Hematopoietic multipotent progenitor cell (in vitro differentiated cells): ENCODE measurements at regions not wholly inside any gene's neighbourhood (a gene's known extent, or its start where the extent isn't known, plus 50 kb on each side); places are given as distances from the start of the nearest gene placed in this dataset.

Experiments used
- DNase-seq, 3 donors: peaks; one replicate each; pipeline ENCODE4 v3.0.0-alpha.2; 2011 to 2015; ENCODE audit warnings: low read depth in 2 of 3, low spot score in 2 of 3

DNA sequence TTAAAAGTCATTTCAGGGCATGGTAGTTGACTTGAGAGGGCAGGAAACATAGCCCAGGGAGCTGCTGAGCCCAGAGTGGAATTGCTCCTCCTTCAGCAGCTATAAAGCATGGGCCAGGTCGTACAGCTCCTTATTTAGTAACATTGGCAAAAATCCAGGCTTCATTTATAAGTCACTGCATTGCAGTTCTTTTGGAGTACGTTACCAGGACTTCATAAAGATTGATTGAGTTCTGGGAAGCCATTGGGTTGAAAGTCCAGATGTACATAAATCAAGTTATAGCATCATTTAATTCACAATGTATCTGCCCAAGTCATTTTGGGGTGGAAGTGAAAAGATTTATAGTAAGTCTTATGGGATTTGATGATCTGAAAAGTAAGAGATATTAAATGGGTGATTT, 53.0 kb upstream of the ANKEF1 start:
- no peak for DNase-seq

DNA sequence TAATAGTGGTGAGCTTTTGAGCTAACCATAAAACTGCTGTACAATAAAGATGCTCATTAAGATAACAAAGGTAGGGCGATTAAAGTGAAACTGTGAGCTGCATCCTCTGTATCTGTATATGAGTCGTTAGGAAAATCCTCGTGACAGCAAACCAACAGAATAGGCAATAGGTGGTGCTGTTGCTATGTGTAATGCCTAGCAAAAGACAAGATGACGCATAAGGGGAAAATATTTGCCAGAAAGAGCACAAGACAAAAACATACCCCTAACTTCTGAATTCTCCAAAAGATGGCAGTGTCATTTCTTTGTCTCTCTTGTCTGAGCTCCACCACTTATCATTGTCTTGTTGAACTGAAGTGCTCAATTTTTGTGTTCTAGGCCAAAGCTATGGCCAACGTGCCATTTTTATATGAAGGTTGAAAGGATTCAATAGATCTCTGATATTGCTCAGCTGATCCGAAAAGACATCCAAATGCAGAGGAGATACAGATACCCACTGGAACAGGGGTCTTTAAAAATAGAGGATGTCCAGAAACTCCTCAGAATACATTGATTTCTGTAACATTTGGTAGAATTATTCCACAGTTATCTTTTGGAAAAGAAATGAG, 56.3 kb upstream of the ANKEF1 start:
- DNase-seq = peak; percentile 14 to 87 (median 80)

DNA sequence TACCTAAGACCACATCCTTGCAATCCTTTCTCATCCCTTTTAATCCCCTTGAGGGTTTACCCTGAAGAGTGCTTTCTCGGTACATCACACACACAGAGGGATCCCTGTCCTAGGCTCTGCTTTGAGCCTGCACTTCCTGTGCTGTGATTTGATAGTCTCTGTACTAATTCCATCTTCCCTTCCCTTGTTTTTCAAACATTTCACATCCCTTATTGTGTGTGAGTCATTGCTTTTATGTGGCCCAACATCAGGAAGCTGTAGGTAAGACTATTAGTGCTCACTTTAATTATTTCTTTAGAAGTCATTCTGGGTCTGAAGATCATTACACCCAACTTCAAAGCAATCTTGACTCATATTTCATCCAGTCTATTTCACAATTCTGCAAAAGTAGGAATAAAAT, 57.2 kb upstream of the ANKEF1 start:
- DNase-seq = no peak

DNA sequence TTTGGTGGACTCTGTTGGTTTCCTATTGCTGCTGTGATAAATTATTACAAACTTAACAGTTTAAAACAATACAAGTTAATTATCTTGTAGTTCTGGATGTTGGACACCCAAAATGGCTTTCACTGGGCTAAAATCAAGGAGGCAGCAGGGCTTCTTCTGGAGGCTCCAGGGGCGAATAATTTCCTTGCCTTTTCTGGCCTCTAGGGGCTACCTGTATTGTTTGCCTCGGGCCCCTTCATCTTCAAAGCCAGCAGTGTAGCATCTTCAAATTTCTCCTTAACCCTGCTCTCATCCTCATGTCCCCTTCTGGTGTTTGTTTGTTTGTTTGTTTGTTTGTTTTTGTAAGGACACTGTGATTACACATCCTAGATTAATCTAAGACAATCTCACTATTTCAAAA, 60.5 kb upstream of the ANKEF1 start:
- DNase-seq = no peak

DNA sequence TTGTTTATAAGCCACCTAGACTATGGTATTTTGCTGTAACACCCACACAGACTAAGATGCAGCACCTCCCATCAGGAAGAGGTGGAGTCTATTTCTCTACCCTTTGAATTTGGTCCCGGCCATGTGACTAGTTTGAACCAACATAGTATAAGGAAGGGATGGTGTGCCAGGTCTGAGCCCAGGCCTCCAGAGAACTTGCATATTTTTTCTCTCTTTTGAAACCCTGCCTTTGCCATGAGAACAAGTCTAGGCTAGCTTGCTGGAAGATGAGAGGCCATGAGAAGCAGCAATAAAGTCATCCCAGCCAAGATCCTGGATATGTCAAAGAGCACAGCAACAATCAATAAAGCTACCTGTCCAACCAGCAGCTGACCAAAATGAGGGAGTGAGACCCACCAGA, 63.0 kb upstream of the ANKEF1 start:
- no peak for DNase-seq

DNA sequence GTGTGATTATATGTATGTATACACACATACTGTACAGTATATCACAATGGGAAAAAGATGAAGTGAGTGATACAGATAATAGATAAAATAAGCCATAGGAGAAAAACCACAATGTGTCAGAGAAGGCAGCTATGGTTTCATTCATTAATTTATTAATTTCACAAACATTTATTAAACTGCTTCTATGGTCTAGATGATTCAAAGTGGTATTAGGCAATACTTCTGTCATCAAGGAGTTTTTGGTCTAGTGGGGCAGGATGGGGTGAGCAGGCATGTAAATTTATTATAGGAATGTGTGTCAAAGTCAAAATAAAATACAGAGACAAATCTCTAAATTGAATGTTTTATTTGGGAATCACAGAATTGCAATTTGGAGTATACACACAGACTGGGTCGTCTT, 65.2 kb upstream of the ANKEF1 start:
- no peak for DNase-seq

- no peak for DNase-seq
Observed at GRCh38 chr20:9968015-9968414, 66.8 kb upstream of the ANKEF1 start.

- no peak for DNase-seq
Observed at GRCh38 chr20:9966966-9967365, 67.8 kb upstream of the ANKEF1 start.

DNA sequence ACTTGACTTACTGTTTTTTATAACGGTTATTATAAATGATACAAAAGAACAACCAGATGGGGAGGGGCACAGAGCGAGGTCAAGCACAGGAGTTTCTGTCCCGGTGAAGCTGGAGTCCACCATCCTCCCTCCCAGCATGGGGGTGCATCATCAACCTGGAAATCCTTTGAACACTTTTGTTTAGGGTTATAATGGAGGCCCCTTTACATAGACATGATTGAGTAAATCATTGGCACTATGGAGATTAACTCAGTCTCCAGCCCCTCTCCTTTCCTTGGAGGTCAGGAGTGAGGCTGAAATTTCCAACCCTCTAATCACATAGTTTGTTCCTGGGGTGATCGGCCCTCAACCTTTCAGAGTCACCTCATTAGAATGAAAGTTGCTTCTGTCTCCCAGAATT, 71.8 kb upstream of the ANKEF1 start:
- no peak for DNase-seq

- no peak for DNase-seq
Observed at GRCh38 chr20:9958693-9959092, 76.1 kb upstream of the ANKEF1 start.

DNA sequence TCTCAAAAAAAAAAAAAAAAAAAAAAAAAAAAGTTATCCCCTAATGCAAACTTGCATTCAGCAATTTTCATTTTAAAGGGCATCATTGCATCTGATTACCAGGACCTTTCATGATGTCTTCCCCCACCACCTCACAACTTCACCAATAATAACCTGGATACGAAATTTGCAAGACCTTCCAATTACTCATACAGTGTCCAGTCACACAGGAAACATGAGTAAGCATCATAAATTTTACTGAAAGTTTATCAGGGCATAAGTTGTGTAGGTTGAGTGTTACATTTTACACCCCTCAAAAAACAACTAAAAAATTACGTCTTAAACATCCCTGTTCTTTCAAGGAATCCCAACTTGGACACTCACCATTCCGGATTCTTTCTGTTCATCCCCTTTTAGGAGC, 79.1 kb upstream of the ANKEF1 start:
- no peak for DNase-seq

DNA sequence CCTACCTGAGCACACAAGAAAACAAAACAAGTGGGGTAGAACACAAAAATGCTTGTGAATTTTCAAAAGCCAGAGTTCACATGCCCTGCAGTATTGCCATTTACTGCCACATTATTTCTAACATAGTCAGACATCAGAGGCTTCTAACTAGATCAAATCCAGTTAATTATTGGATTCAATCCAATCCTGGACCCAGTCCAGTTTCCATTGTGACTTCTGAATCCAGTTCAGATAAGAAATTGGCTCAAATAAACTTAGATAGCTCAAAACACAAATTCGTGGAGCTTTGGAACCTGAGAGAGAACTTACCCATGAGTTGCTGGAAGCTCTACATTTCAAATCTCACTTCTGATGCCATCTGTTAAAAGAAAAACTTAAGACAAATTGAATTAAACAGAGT, 85.2 kb upstream of the ANKEF1 start:
- no peak for DNase-seq

GRCh38 chr20:9945408-9945807, 89.4 kb upstream of the ANKEF1 start:
- DNase-seq = no peak

DNA sequence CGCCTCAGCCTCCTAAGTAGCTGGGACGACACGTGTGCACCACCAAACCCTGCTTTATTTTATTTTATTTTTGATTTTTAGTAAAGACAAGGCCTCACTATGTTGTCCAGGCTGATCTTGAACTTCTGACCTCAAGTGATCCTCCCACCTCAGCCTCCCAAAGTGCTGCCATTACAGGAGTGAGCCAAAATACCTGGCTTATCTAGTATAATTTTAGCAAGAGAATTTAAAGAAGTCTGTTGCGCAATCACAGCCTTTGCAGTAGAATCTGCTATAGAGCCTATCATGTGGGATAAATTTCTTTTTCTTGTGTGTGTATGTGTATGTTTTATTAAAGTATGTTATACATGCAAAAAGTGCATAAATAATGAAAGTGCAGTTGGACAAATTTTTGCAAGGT, 92.1 kb upstream of the ANKEF1 start:
- no peak for DNase-seq

- DNase-seq = no peak
Observed at GRCh38 chr20:9940329-9940728, 94.5 kb upstream of the ANKEF1 start.

- DNase-seq = no peak
Observed at GRCh38 chr20:9939231-9939630, 95.6 kb upstream of the ANKEF1 start.

DNA sequence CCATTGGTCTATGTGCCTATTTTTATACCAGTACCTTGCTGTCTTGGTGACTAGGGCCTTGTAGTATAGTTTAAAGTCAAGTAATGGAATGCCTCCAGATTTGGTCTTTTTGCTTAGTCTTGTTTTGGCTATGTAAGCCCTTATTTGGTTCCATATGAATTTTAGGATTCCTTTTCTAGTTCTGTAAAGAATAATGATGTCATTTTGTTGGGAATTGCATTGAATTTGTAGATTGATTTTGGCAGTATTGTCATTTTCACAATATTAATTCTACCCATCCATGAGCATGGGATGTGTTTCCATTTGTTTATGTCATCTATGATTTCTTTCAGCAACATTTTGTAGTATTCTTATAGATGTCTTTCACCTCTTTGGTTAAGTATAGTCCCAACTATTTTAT, 96.4 kb upstream of the PAK5 start:
- DNase-seq = no peak

DNA sequence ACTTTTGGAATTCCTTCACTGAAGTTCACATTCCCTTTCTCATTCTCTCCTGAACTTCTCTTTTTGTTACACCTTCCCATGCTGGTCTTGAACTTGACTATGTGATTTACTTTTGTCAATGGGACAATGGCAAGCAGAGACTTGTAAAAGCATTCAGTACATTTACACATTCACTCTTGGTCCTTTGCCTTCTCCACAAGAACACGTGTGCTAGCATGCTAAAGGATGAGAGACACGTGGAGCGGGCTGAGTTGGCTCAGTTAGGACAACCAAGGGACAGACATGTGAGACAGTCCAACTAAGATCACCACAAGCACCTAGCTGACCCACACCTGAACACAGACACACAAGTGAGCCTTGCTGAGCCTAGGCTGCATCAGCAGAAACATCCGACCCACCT, 91.3 kb upstream of the PAK5 start:
- DNase-seq = no peak

- DNase-seq = no peak
Observed at GRCh38 chr20:9928955-9929354, 90.1 kb upstream of the PAK5 start.

- no peak for DNase-seq
Observed at GRCh38 chr20:9928281-9928737, 89.4 kb upstream of the PAK5 start.

- DNase-seq = no peak
Observed at GRCh38 chr20:9927224-9927623, 88.3 kb upstream of the PAK5 start.

GRCh38 chr20:9926476-9926875, 87.6 kb upstream of the PAK5 start:
- no peak for DNase-seq

DNA sequence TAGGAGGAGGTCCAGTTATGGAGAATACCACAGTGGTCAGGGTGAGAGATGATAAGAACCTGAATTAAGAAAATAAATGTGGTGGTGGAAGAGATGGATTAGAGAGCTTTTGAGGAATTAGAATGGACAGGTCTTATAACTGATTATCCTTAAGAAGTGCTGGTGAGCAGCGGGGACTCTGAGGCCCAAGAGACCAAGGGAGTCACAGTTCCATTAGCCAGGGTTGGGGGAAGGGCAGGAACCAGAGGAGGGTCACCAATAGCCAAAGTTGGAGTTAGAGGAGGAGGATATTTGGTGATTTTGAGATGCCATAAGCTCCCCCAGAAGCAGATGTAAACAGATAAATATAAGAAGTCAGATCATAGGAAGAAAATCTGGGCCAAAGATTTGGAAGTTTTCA, 87.1 kb upstream of the PAK5 start:
- DNase-seq = no peak
